ENCODE measurements at regions not wholly inside any gene's neighbourhood (a gene's known extent, or its start where the extent isn't known, plus 50 kb on each side); places are given as distances from the start of the nearest gene placed in this dataset.
A peak's percentile ranks its signal among the peaks of the same experiment; 100 is the strongest.

DNA sequence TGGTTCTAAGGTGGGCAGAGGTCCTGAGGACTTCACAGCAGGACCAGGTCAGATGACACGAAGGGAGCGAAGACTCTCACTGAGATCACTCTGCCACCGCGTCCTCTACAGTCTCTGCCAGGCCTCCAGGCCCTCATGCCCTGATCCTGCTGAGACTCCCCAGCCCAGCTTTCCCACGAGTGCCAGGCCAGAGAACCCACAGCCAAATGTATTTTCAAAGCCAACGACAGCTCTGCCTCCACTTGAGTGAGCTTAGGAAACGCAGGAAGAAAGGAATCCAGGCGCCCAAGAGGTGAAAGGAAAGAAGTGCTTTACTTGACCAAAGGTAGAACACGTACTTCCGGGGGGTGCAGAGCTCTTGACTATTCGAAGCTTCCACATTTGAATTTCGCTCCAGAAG lies 275.0 kb downstream of the XXYLT1 start:
- no peak for FAIRE-seq

DNA sequence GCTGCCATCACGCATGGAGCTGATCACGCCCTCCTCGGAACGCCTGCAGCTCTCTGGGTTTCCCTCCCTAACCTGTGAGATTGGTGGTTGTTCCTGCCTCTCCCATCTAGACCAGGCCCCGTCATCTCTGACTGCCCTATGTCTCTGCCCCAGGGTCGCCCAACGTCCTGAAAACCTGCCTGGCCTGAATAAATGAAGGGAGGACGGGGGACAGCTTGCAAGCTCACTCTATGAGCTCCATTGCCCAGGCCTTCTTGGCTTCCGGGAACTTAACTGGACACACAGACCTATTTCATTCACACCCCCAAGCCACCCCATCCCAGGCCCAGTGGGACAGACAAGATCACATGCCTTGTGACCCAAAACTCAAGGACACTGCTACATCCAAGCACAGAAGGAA lies 274.2 kb downstream of the XXYLT1 start:
- TF ChIP-seq SPI1 (IDR thresholded peaks at IDR 0.05; ENCODE audit: low read depth, low read length) (no peak), PAX5 (IDR thresholded peaks at IDR 0.05; ENCODE audit: insufficient read depth, low read length, severe bottlenecking) (no peak), POLR2A (IDR thresholded peaks at IDR 0.05; ENCODE audit: low read depth, low read length) (no peak), POU2F2 (IDR thresholded peaks at IDR 0.05; ENCODE audit: low read depth, low read length) (no peak), POLR2AphosphoS5 (IDR thresholded peaks at IDR 0.05; ENCODE audit: low read depth, low read length) (no peak), TAF1 (IDR thresholded peaks at IDR 0.05; ENCODE audit: low read depth, low read length) (no peak)
- DNase-seq (ENCODE audit: insufficient read length, low spot score) (no peak), FAIRE-seq (no peak)

More for the DNA sequence above, 275.0 kb downstream of the XXYLT1 start:
- DNase-seq (ENCODE audit: insufficient read length, low spot score) = no peak
- no peak for TF ChIP-seq TAF1 (IDR thresholded peaks at IDR 0.05; ENCODE audit: low read depth, low read length)
- no peak for TF ChIP-seq SPI1 (IDR thresholded peaks at IDR 0.05; ENCODE audit: low read depth, low read length)
- TF ChIP-seq PAX5 (IDR thresholded peaks at IDR 0.05; ENCODE audit: insufficient read depth, low read length, severe bottlenecking) = no peak
- no peak for TF ChIP-seq POU2F2 (IDR thresholded peaks at IDR 0.05; ENCODE audit: low read depth, low read length)
- TF ChIP-seq POLR2A (IDR thresholded peaks at IDR 0.05; ENCODE audit: low read depth, low read length) = no peak
- no peak for TF ChIP-seq POLR2AphosphoS5 (IDR thresholded peaks at IDR 0.05; ENCODE audit: low read depth, low read length)

DNA sequence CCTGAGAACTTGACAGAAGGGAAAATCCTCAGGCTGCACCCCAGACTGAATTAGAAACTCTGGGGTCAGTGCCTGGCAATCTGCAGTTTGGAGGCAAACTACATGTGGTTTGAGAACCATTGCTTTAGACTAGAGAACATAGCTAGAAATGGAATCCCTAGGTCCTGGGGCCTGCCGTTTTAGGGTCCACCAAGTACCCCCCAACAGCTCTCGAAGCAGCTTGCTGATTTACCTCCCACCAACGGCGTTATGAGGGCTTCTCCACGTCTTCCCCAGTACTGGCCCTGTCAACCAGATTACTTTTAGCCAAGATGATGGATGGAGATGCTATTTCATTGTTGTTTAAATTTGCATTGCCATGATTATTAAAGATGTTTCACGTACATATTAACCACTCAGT lies 272.5 kb downstream of the XXYLT1 start:
- no peak for FAIRE-seq
- no peak for DNase-seq (ENCODE audit: insufficient read length, low spot score)
- TF ChIP-seq SPI1 (IDR thresholded peaks at IDR 0.05; ENCODE audit: low read depth, low read length) (no peak), POLR2AphosphoS5 (IDR thresholded peaks at IDR 0.05; ENCODE audit: low read depth, low read length) (no peak), PAX5 (IDR thresholded peaks at IDR 0.05; ENCODE audit: insufficient read depth, low read length, severe bottlenecking) (no peak)

DNA sequence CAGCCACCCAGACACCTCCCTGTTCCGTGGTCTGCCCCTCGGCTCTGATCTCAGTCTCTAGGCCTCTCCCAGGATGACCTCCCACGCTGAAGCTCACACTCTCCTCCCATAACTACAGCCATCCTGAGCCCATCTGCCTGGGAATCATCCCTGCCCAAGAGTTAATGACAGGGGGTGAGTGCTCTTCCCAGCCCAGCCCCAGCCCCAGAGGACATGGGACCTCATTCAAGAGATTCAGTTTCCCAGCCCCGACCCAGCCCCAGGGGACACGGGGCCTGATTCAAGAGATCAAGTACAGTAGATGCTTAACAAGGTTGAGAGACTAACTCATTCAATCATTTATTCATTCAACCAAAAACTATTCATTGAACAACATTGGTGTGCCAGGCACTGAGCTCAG lies 272.0 kb downstream of the XXYLT1 start:
- no peak for TF ChIP-seq POLR2A (IDR thresholded peaks at IDR 0.05; ENCODE audit: low read depth, low read length)
- no peak for TF ChIP-seq PAX5 (IDR thresholded peaks at IDR 0.05; ENCODE audit: insufficient read depth, low read length, severe bottlenecking)
- no peak for TF ChIP-seq POLR2AphosphoS5 (IDR thresholded peaks at IDR 0.05; ENCODE audit: low read depth, low read length)
- no peak for FAIRE-seq

DNA sequence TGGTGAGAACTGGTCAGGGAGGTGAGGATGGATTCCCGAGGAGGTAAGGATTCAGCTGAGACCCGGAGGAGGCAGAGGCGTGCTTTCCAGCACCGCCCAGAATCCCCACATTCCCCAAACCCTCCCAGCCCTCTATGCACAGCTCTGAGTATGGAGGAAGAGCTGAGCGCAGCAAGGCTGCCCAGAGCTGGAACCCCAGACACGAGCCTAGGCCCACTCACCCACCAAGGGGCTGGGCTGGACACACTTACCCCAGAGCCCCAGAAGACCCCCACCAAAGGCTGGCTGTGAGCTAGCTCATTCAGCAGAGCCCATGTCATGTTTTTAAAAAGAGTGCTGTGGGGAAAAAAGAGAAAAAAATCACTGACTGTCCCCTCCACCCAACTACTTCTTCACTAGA lies 271.5 kb downstream of the XXYLT1 start:
- DNase-seq (ENCODE audit: insufficient read length, low spot score) (no peak), FAIRE-seq (no peak)
- no peak for TF ChIP-seq POLR2A (IDR thresholded peaks at IDR 0.05; ENCODE audit: low read depth, low read length)
- no peak for TF ChIP-seq TAF1 (IDR thresholded peaks at IDR 0.05; ENCODE audit: low read depth, low read length)
- TF ChIP-seq POLR2AphosphoS5 (IDR thresholded peaks at IDR 0.05; ENCODE audit: low read depth, low read length) = no peak
- TF ChIP-seq PAX5 (IDR thresholded peaks at IDR 0.05; ENCODE audit: insufficient read depth, low read length, severe bottlenecking) = no peak
- no peak for TF ChIP-seq SPI1 (IDR thresholded peaks at IDR 0.05; ENCODE audit: low read depth, low read length)
- no peak for TF ChIP-seq POU2F2 (IDR thresholded peaks at IDR 0.05; ENCODE audit: low read depth, low read length)

More for the DNA sequence above, 272.0 kb downstream of the XXYLT1 start:
- DNase-seq (ENCODE audit: insufficient read length, low spot score) = no peak

DNA sequence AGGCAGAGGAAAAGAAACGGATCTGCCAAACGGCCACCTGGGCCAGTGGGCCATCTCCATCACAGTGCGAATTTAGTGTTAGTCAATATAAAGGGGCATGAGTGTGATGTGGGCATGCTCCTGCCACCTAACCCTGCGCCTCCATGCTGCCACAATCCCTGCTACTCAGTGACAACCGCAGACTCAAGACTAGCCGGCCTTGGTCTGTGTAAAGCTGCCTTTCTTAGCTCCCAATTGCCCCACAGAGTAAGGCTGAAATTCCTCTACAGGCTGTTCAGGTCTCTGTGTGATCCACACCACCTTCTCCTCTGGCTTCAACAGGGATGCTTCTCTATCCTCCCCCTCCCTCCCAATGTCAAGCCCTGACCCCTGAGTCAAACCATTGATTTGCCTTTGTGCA lies 269.7 kb downstream of the XXYLT1 start:
- DNase-seq (ENCODE audit: insufficient read length, low spot score) (no peak), FAIRE-seq (no peak)
- TF ChIP-seq POLR2A (IDR thresholded peaks at IDR 0.05; ENCODE audit: low read depth, low read length) (no peak), POU2F2 (IDR thresholded peaks at IDR 0.05; ENCODE audit: low read depth, low read length) (no peak), SPI1 (IDR thresholded peaks at IDR 0.05; ENCODE audit: low read depth, low read length) (no peak), PAX5 (IDR thresholded peaks at IDR 0.05; ENCODE audit: insufficient read depth, low read length, severe bottlenecking) (no peak), TAF1 (IDR thresholded peaks at IDR 0.05; ENCODE audit: low read depth, low read length) (no peak), POLR2AphosphoS5 (IDR thresholded peaks at IDR 0.05; ENCODE audit: low read depth, low read length) (no peak)

DNA sequence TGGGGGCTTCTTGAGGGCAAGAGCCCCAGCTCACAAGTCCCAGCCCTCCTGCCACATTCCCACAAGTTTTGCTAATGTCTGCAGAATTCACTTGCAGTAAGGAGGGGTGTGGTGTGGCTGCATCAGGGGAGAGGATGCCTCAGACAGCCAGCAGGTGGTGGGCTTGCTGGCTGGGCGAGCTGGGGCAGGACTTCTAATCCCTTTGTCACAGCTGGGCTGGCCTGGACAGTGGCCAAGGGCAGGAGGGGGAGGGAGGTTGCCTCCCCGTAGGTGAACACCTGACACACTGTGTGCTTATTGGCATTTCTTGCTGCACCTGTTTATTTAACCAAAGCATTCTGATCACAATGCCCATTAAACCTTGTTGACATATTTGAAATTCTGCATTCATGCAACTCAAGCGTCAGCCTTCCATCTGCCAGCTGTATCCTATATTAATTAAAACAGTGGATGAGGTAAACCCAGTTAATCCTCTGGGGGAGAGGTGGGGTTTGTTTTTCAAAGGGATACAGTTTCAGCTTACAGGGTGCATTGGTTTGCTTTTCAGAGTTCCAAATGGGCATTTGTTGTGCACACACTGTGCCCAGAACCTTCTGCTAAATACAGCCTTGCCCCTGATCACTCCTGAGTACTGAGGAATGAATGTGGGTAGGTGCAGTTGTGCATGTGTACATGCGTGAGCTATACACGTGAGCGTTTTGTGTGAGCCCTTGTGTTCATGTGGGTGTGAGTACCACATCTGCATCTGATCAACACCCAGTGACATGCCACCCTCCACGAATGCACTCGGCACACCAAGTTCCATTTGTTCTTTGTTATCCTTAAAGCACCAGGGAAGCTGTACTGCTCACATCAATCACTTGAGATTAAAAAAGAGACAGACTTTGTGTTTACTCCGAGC lies 268.7 kb downstream of the XXYLT1 start:
- no peak for TF ChIP-seq POLR2AphosphoS5 (IDR thresholded peaks at IDR 0.05; ENCODE audit: low read depth, low read length)
- TF ChIP-seq SPI1 (IDR thresholded peaks at IDR 0.05; ENCODE audit: low read depth, low read length) = no peak
- no peak for TF ChIP-seq POLR2A (IDR thresholded peaks at IDR 0.05; ENCODE audit: low read depth, low read length)
- TF ChIP-seq PAX5 (IDR thresholded peaks at IDR 0.05; ENCODE audit: insufficient read depth, low read length, severe bottlenecking) = no peak
- TF ChIP-seq TAF1 (IDR thresholded peaks at IDR 0.05; ENCODE audit: low read depth, low read length) = no peak
- TF ChIP-seq POU2F2 (IDR thresholded peaks at IDR 0.05; ENCODE audit: low read depth, low read length) = no peak
- FAIRE-seq (peak; percentile 91), DNase-seq (ENCODE audit: insufficient read length, low spot score) (peak; percentile 63)

DNA sequence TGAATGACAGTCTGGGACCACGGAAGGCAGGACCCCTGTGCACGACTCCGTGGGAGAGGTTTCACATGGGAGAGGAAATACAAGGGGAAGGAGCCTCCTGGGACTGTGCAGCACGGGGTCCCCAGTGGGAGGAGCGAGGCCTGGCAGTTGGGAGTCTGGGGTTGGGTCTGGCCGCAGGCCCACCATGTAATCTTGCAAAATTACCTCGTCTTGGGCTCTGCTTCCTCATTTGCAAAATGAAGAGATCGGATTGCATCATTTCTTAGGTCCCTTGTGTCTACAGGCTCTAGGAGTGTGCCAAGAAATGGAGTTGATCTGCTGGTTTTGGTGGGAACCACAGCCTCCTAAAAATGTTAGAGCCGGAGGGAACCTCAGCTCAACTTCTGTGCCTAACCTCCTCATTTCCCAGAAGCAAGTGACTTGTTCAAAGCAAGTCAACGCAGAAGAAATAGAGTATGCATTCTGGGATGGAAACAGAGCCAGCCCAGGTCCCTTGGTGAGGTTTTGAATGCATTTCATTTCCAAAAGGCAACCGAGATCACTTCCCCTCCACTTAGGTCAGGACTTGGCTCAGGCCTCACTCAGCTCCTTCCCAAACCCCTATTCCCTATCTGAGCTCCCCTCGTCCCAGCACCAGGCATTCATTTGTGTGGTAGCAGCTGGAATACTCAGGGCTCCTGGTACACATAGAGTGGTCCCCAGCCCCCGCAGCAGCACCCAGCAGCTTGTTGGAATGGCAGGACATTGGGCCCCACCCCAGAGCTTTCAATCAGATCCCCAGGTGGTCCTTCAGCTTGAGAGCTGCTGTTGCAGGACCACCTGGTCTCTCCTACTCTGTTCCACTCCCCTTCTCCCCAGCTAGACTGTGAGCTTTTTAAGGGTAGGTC lies 267.7 kb downstream of the XXYLT1 start:
- TF ChIP-seq PAX5 (IDR thresholded peaks at IDR 0.05; ENCODE audit: insufficient read depth, low read length, severe bottlenecking) (no peak), POLR2AphosphoS5 (IDR thresholded peaks at IDR 0.05; ENCODE audit: low read depth, low read length) (no peak), TAF1 (IDR thresholded peaks at IDR 0.05; ENCODE audit: low read depth, low read length) (no peak), POLR2A (IDR thresholded peaks at IDR 0.05; ENCODE audit: low read depth, low read length) (no peak), POU2F2 (IDR thresholded peaks at IDR 0.05; ENCODE audit: low read depth, low read length) (no peak)
- FAIRE-seq (no peak), DNase-seq (ENCODE audit: insufficient read length, low spot score) (no peak)

DNA sequence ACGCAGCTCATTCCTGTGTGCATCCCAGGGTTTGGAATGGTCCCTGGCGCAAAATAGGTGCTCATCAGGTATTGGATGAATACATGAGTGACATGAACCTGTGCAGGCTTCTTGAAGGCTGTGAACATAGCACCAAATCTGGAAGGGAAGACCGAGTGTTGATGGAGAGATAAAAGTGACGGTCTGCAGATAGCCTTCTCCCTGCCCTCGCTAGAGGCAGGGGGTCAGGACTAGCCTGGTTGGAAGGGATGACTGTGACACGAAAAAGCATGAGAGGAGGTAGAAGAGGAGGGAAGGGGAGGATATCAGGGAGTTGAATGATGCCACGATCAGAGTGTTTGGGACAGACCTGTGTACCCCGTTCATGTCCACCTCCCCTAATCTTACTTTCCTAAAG lies 267.1 kb downstream of the XXYLT1 start:
- no peak for TF ChIP-seq POU2F2 (IDR thresholded peaks at IDR 0.05; ENCODE audit: low read depth, low read length)
- no peak for TF ChIP-seq TAF1 (IDR thresholded peaks at IDR 0.05; ENCODE audit: low read depth, low read length)
- TF ChIP-seq POLR2A (IDR thresholded peaks at IDR 0.05; ENCODE audit: low read depth, low read length) = no peak
- no peak for TF ChIP-seq SPI1 (IDR thresholded peaks at IDR 0.05; ENCODE audit: low read depth, low read length)
- no peak for TF ChIP-seq PAX5 (IDR thresholded peaks at IDR 0.05; ENCODE audit: insufficient read depth, low read length, severe bottlenecking)
- TF ChIP-seq POLR2AphosphoS5 (IDR thresholded peaks at IDR 0.05; ENCODE audit: low read depth, low read length) = no peak
- DNase-seq (ENCODE audit: insufficient read length, low spot score) (no peak), FAIRE-seq (no peak)

Measured in GM12891 (cell line).